ENCODE measurements at regions not wholly inside any gene's neighbourhood (a gene's known extent, or its start where the extent isn't known, plus 50 kb on each side); places are given as distances from the start of the nearest gene placed in this dataset.
"Not testable (repeated sequence)": the region's sequence is repeated elsewhere in the genome, so short reads cannot be mapped to it uniquely, and the experiment has no call there.

DNA sequence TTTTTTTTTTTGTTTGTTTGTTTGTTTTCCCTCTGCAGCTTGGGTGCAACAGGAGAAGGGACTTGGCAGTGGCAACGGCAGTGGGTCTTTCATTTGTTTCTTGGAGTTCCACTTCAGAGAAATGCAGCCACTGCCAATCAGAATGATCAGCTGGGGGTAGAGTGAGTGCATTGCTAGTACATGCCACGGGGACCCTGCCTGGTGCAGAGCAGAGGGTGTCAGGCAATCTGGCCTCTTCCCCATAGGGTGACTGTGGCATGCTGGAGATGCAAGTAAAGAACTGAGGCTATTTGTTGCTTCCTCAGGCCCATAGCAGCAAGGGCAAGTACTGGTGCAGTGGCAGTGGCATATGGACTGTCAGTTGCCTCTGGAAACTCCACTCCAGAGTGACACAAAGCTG, 1073.6 kb upstream of the EDIL3 start:
- WGBS, 10 experiments: 0 to 90% (median 70%) methylated on average over 1 to 2 of the region's 2 CpGs; no CpG with 5 or more reads in 4 of the 10 experiments
- no peak overlapping the region for H3K27ac ChIP-seq
- no peaks in the 10 kb centered on the region for H3K4me1 ChIP-seq (replicated peaks in 1 of 2)
- ATAC-seq (replicated peaks in 6 of 8): no peak
- H3K4me3 ChIP-seq: no peak overlapping the region
- in situ Hi-C loops (cut with MboI; ENCODE audit: low pct_unique_long_range_greater_than_20kb in 2 of 9, low sequenced_read_pairs in 9 of 9, unreplicated experiment in 9 of 9): no loop called here

DNA sequence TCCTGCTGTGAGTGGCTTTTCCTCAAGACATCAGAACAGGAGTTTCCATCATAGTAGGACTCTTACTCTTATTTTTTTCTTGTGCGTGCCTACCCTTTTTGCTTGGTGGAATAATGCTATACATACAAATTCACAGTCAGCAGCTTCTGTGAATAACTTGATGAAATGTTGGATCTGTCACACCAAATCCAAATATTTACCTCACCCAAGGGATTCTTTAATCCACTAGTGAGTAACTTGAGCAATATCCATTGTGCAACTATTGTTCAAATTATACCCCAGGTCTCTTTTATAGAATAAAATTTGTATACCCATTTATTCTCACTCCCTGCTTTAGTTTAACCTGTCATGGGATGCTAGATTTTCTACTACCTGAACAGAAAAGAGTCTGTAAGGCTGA, 1078.3 kb upstream of the EDIL3 start:
- no peaks in the 10 kb centered on the region for H3K4me1 ChIP-seq (replicated peaks in 1 of 2)
- no peak overlapping the region for H3K27ac ChIP-seq
- in situ Hi-C loops (cut with MboI; ENCODE audit: low pct_unique_long_range_greater_than_20kb in 2 of 9, low sequenced_read_pairs in 9 of 9, unreplicated experiment in 9 of 9): no loop called here
- ATAC-seq (replicated peaks in 6 of 8): no peak
- no peak overlapping the region for H3K4me3 ChIP-seq
- 0 to 100% (median 89%) methylated on average over 1 of the region's 1 CpG; no CpG with 5 or more reads in 3 of the 10 experiments for WGBS, 10 experiments

DNA sequence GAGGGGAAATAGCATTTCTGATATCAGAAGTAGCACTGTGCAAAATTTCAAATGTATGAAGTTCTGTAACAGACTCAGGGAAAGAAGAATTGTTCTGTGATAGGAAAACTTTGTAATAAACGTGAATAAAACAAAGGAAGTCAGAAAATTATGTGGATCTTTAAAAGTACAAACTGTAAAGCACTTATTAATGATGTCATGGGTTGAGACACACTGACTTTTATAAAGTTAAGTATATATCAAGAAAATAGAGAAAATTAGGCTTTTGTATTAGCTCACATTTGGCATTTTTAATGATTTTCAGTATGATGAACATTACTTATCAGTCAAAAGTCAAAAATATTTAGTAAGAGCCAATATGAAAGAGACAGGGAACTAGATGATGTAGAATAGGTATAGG, 1081.7 kb upstream of the EDIL3 start:
- H3K4me3 ChIP-seq: no peak overlapping the region
- no peak overlapping the region for H3K27ac ChIP-seq
- in situ Hi-C loops (cut with MboI; ENCODE audit: low pct_unique_long_range_greater_than_20kb in 2 of 9, low sequenced_read_pairs in 9 of 9, unreplicated experiment in 9 of 9): no loop called here
- no peak for ATAC-seq (replicated peaks in 6 of 8)
- WGBS, 10 experiments: 0 to 56% (median 34%) methylated on average over 1 of the region's 1 CpG
- H3K4me1 ChIP-seq (replicated peaks in 1 of 2): no peaks in the 10 kb centered on the region

DNA sequence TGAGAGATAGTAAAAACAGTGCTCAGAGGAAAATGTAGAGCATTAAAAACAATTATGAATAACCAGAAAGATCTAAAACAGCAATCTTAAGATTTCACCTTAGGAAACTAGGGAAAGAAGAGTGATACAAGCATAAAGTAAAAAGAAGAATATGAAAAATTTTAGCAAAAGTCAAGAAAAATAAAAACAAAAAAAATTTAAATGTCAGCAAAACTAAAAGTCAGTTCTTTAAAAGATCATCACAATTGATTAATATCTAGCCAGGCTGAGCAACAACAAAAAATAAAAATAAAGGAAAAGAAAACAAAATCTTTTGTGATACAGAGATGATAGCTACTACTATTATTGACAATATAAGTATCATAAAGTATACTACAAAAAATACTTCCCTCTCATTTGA, 1088.1 kb upstream of the EDIL3 start:
- Histone ChIP-seq H3K4me1 (replicated peaks in 1 of 2) (no peaks in the 10 kb centered on the region), H3K4me3 (no peak overlapping the region), H3K27ac (no peak overlapping the region)
- in situ Hi-C loops (cut with MboI; ENCODE audit: low pct_unique_long_range_greater_than_20kb in 2 of 9, low sequenced_read_pairs in 9 of 9, unreplicated experiment in 9 of 9): no loop called here
- no peak for ATAC-seq (replicated peaks in 6 of 8)

DNA sequence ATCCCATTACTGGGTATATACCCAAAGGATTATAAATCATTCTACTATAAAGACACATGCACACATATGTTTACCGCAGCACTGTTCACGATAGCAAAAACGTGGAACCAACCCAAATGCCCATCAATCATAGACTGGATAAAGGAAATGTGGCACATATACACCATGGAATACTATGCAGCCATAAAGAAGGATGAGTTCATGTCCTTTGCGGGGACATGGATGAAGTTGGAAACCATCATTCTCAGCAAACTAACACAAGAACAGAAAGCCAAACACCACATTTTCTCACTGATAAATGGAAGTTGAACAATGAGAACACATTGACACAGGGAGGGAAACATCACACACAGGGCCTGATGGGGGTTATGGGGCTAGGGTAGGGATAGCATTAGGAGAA, 1090.5 kb upstream of the EDIL3 start:
- H3K4me1 ChIP-seq (replicated peaks in 1 of 2); H3K27ac ChIP-seq; in situ Hi-C loops (cut with MboI; ENCODE audit: low pct_unique_long_range_greater_than_20kb in 2 of 9, low sequenced_read_pairs in 9 of 9, unreplicated experiment in 9 of 9); ATAC-seq (replicated peaks in 6 of 8); H3K4me3 ChIP-seq: not testable (repeated sequence)
- 5 to 100% (median 60%) methylated on average over 1 to 4 of the region's 4 CpGs; no CpG with 5 or more reads in 3 of the 10 experiments for WGBS, 10 experiments

DNA sequence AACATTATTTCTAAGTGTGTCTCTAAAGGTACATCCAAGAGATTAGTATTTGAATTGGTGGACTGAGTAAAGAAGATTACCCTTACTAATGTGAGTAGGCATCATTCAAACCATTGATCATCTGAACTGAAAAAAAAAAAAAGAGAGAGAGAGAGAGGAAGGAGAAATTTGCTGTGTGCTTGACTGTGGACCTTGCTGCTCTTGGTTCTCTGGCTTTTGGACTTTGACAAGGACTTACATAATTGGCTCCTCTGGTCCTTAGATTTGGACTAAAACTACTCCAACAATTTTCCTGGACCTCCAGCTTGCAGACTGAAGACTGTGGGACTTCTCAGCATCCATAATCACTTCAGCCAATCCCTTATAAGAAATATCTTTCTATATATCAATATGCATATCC, 1091.9 kb upstream of the EDIL3 start:
- no peaks in the 10 kb centered on the region for H3K4me1 ChIP-seq (replicated peaks in 1 of 2)
- no peak overlapping the region for H3K4me3 ChIP-seq
- no peak for ATAC-seq (replicated peaks in 6 of 8)
- in situ Hi-C loops (cut with MboI; ENCODE audit: low pct_unique_long_range_greater_than_20kb in 2 of 9, low sequenced_read_pairs in 9 of 9, unreplicated experiment in 9 of 9): no loop called here
- no peak overlapping the region for H3K27ac ChIP-seq

DNA sequence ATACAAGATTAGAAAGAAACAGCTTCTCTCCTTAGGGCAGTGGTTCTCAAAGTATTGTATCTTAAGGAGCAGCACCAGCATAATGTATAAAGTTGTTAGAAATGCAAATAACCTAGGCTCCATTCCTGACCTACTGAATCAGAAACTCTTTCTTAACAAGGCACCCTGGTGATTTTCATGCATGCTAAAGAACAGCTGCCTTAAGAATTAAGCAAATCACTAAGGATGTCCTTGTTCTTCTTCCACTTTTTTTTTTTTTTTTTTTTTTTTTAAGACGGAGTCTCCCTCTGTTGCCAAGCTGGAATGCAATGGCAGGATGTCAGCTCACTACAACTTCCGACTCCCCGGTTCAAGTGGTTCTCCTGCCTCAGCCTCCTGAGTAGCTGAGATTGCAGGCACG, 1095.2 kb upstream of the EDIL3 start:
- in situ Hi-C loops (cut with MboI; ENCODE audit: low pct_unique_long_range_greater_than_20kb in 2 of 9, low sequenced_read_pairs in 9 of 9, unreplicated experiment in 9 of 9): no loop called here
- no peak overlapping the region for H3K27ac ChIP-seq
- H3K4me1 ChIP-seq (replicated peaks in 1 of 2): no peaks in the 10 kb centered on the region
- H3K4me3 ChIP-seq: no peak overlapping the region
- 20 to 100% (median 54%) methylated on average over 1 to 4 of the region's 4 CpGs; no CpG with 5 or more reads in 2 of the 10 experiments for WGBS, 10 experiments
- ATAC-seq (replicated peaks in 6 of 8): no peak

DNA sequence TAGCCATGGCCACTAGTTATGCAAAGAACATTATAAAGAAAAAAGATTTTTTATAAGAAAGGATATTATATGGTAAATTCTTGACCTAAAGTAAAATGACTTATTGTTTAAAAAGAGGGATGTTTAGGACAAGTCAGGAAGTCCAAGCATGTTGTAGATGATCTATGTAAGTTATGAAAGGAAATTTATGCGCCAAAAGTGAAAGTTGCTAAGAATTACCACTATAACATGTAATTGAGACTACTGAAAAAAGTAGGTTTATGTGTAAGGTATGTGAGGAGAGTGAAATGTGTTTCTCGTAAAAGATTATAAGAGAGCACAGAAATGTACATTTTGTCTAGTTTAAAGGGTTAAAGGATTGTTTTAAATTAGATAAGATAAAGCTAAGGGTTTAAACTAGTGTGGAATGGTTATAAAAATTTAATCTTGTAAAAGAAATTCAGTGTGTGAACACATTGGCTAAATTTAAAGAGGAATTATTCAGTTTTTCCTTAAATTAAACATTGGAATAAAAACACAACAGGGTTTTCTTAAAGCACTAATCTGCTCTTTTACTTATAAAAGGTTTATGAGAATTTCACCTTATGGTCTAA, 1100.4 kb upstream of the EDIL3 start:
- in situ Hi-C loops (cut with MboI; ENCODE audit: low pct_unique_long_range_greater_than_20kb in 2 of 9, low sequenced_read_pairs in 9 of 9, unreplicated experiment in 9 of 9): no loop called here
- no peaks in the 10 kb centered on the region for H3K4me1 ChIP-seq (replicated peaks in 1 of 2)
- 0 to 94% (median 81%) methylated on average over 1 to 2 of the region's 2 CpGs for WGBS, 10 experiments
- H3K27ac ChIP-seq: no peak overlapping the region
- no peak overlapping the region for H3K4me3 ChIP-seq
- no peak for ATAC-seq (replicated peaks in 6 of 8)

DNA sequence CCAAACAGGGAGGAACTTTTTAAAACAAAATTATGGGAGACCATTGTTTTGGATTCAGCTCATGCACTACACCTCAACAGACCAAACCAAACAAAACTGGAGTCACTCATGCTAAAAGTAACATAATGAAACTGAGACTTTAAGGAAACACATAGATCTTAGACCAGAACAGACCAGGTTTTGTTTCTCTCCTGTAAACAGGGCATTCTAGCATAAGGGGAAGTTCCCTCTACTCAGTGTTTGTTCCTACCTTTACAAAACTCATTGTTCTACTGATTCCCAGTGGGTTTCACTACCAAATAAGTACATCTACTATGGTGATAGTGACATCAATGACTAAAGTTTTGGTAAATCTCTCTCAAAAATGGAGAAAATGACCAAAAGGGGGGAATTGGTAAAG, 1103.6 kb upstream of the EDIL3 start:
- in situ Hi-C loops (cut with MboI; ENCODE audit: low pct_unique_long_range_greater_than_20kb in 2 of 9, low sequenced_read_pairs in 9 of 9, unreplicated experiment in 9 of 9): no loop called here
- ATAC-seq (replicated peaks in 6 of 8): no peak
- no peak overlapping the region for H3K4me3 ChIP-seq

DNA sequence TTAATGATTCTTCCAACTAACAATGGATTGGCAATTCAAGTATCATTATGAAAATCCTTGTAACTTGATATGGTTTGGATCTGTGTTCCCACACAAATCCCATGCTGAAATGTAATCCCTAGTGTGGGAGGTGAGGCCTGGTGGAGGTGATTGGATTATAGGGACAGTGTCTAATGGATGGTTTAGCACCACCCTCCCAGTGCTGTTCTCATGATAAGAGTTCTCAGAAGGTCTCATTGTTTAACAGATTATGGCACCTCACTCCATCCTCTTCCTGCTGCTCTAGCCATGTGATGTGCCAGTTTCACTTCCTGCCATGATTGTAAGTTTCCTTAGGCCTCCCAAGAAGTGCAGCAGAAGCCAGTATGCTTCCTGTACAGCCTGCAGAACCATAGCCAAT, 1116.2 kb upstream of the EDIL3 start:
- Histone ChIP-seq H3K27ac (no peak overlapping the region), H3K4me1 (replicated peaks in 1 of 2) (no peaks in the 10 kb centered on the region), H3K4me3 (no peak overlapping the region)
- in situ Hi-C loops (cut with MboI; ENCODE audit: low pct_unique_long_range_greater_than_20kb in 2 of 9, low sequenced_read_pairs in 9 of 9, unreplicated experiment in 9 of 9): no loop called here
- ATAC-seq (replicated peaks in 6 of 8): no peak

More for the DNA sequence above, 1103.6 kb upstream of the EDIL3 start:
- Histone ChIP-seq H3K4me1 (replicated peaks in 1 of 2) (no peaks in the 10 kb centered on the region), H3K27ac (no peak overlapping the region)

DNA sequence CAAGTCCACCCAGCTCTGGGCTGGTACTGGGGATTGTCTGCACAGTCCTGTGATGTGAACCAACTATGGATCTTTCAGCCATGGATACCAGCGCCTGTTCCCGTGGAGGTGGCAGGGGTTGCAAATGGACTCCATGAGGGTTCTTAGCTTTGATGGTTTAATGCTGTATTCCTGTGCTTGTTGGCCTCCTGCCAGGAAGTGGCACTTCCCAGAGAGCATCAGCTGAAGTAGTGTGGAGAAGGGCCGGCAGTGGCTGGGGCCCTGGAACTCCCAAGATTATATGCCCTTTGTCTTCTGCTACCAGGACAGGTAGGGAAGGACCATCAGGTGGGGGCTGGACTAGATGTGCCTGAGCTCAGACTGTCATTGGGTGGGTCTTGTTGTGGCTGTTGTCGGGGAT, 1104.8 kb upstream of the COX7C start:
- peaks cover 0 to 3% of the 10 kb centered on the region in 2 donors for H3K4me1 ChIP-seq (replicated peaks in 1 of 2)
- in situ Hi-C loops (cut with MboI; ENCODE audit: low pct_unique_long_range_greater_than_20kb in 2 of 9, low sequenced_read_pairs in 9 of 9, unreplicated experiment in 9 of 9): no loop called here
- H3K4me3 ChIP-seq: no peak overlapping the region
- 94% methylated on average over 3 to 4 of the region's 4 CpGs; no CpG with 5 or more reads in 8 of the 10 experiments for WGBS, 10 experiments
- no peak overlapping the region for H3K27ac ChIP-seq
- no peak for ATAC-seq (replicated peaks in 6 of 8)

DNA sequence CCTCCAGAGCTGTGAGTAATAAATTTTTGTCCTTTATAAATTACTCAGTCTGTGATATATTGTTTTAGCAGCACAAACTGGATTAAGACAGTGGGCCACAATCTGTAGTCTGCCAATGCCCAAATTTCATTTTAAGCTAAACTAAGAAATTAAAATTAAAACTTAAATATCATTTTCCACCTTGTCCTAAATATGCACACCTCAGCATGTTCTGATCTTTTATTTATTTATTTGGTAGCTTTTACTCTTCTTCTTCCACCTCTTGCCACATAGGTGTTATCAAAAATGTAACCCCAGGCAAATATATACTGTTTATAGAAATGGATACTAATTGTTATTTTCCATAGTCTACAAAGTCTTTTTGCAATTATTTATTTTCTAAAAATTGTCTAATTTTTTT, 1102.2 kb upstream of the COX7C start:
- no peak overlapping the region for H3K27ac ChIP-seq
- ATAC-seq (replicated peaks in 6 of 8): no peak
- no peak overlapping the region for H3K4me3 ChIP-seq
- in situ Hi-C loops (cut with MboI; ENCODE audit: low pct_unique_long_range_greater_than_20kb in 2 of 9, low sequenced_read_pairs in 9 of 9, unreplicated experiment in 9 of 9): no loop called here
- H3K4me1 ChIP-seq (replicated peaks in 1 of 2): peaks cover 0 to 4% of the 10 kb centered on the region in 2 donors

DNA sequence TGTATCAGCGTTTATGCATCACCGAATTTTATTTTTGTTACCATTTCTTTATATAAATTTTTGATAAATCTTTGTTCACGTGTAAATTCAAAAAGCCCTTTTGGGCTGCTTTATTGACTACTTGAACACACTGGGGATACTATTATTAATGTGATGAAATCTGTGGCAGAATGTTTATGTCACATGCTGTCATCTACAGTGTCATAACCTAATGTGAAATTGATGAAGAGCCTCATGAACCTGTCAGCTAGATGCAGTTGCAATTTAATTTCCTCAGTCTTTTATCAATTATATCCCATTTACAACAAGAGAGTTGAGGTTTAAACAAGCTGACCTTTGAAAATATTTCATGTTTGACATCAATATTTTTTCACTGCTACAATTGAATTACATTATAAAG, 1100.4 kb upstream of the COX7C start:
- peak in 5 of 8 experiments; percentile 82 to 98 (median 94) for ATAC-seq (replicated peaks in 6 of 8)
- Histone ChIP-seq H3K4me1 (replicated peaks in 1 of 2) (peaks cover 0 to 4% of the 10 kb centered on the region in 2 donors), H3K4me3 (no peak overlapping the region), H3K27ac (no peak overlapping the region)
- WGBS, 10 experiments: 26 to 85% (median 65%) methylated on average over 2 to 3 of the region's 3 CpGs
- in situ Hi-C loops (cut with MboI; ENCODE audit: low pct_unique_long_range_greater_than_20kb in 2 of 9, low sequenced_read_pairs in 9 of 9, unreplicated experiment in 9 of 9): no loop called here

DNA sequence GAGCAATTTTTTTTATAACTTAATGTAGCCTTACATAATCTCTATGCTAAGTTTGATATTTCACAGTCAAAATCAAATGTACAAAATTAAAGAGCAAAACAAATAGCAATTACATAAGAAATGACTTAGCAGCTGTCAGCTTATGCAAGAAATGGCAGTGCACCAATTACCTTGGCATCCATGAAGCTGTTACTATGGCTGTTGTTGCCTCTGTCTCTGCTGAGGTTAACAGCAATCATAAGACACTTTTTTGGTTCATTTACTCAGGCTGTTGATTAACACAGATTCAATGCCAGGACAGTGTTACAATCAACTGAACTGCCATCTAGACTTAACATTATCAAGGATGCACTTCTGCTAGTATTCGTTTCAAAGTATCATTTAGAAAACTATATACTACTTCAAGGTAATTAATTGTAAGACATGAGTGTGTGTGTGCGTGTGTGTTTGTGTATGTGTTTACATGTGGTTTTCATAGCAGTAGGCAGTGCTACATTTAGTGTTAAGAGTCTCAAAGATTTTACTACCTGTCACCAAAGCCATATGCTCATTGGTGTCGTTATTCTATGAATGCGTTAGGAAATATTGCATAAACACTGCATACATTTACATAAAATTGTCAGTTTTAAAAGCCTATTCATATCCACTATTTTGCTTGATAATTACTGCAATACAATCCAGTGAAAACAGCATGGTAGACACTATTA, 1084.2 kb upstream of the COX7C start:
- WGBS, 10 experiments: 17 to 100% (median 90%) methylated on average over 1 to 4 of the region's 4 CpGs
- Histone ChIP-seq H3K4me1 (replicated peaks in 1 of 2) (no peaks in the 10 kb centered on the region), H3K4me3 (no peak overlapping the region), H3K27ac (no peak overlapping the region)
- in situ Hi-C loops (cut with MboI; ENCODE audit: low pct_unique_long_range_greater_than_20kb in 2 of 9, low sequenced_read_pairs in 9 of 9, unreplicated experiment in 9 of 9): no loop called here
- ATAC-seq (replicated peaks in 6 of 8): peak in 1 of 8 experiments; percentile 17
